LoVo (cell line): ENCODE measurements at regions not wholly inside any gene's neighbourhood (a gene's known extent, or its start where the extent isn't known, plus 50 kb on each side); places are given as distances from the start of the nearest gene placed in this dataset.
"Not testable (repeated sequence)": the region's sequence is repeated elsewhere in the genome, so short reads cannot be mapped to it uniquely, and the experiment has no call there.

Experiments used
- DNase-seq: peaks from one replicate; pipeline ENCODE4 v3.0.0-alpha.2; 2016; ENCODE audit warnings: low spot score

- DNase-seq: no peak
These were observed 297.0 kb upstream of the GULP1 start for GRCh38 chr2:187994464-187995331.

GRCh38 chr2:187995556-187995955 lies 296.1 kb upstream of the GULP1 start:
- no peak for DNase-seq

- no peak for DNase-seq
These were observed 295.0 kb upstream of the GULP1 start for GRCh38 chr2:187996630-187997029.

- no peak for DNase-seq
These were observed 291.5 kb upstream of the GULP1 start for GRCh38 chr2:188000189-188000588.

GRCh38 chr2:188003800-188004199 lies 287.9 kb upstream of the GULP1 start:
- no peak for DNase-seq

- DNase-seq: no peak
These were observed 277.9 kb upstream of the GULP1 start for GRCh38 chr2:188013767-188014166.

GRCh38 chr2:188016917-188017316 lies 274.8 kb upstream of the GULP1 start:
- DNase-seq: no peak

- DNase-seq: no peak
These were observed 269.3 kb upstream of the GULP1 start for GRCh38 chr2:188022389-188022788.

- no peak for DNase-seq
These were observed 268.6 kb upstream of the GULP1 start for GRCh38 chr2:188023035-188023434.

GRCh38 chr2:188024811-188025210 lies 266.9 kb upstream of the GULP1 start:
- no peak for DNase-seq

- DNase-seq: no peak
These were observed 262.9 kb upstream of the GULP1 start for GRCh38 chr2:188028739-188029138.

GRCh38 chr2:188032306-188032705 lies 259.4 kb upstream of the GULP1 start:
- no peak for DNase-seq

- no peak for DNase-seq
These were observed 258.9 kb upstream of the GULP1 start for GRCh38 chr2:188032786-188033185.

GRCh38 chr2:188033240-188033639 lies 258.4 kb upstream of the GULP1 start:
- DNase-seq: not testable (repeated sequence)

- not testable (repeated sequence) for DNase-seq
These were observed 257.6 kb upstream of the GULP1 start for GRCh38 chr2:188034102-188034501.

- DNase-seq: not testable (repeated sequence)
These were observed 256.3 kb upstream of the GULP1 start for GRCh38 chr2:188035377-188035776.

- DNase-seq: not testable (repeated sequence)
These were observed 254.9 kb upstream of the GULP1 start for GRCh38 chr2:188036786-188037185.

- no peak for DNase-seq
These were observed 252.4 kb upstream of the GULP1 start for GRCh38 chr2:188039307-188039706.

GRCh38 chr2:188042412-188042811 lies 249.3 kb upstream of the GULP1 start:
- no peak for DNase-seq

- no peak for DNase-seq
These were observed 246.7 kb upstream of the GULP1 start for GRCh38 chr2:188045016-188045415.

GRCh38 chr2:188046437-188046836 lies 245.2 kb upstream of the GULP1 start:
- DNase-seq: no peak

- DNase-seq: no peak
These were observed 243.9 kb upstream of the GULP1 start for GRCh38 chr2:188047735-188048134.

- no peak for DNase-seq
These were observed 240.9 kb upstream of the GULP1 start for GRCh38 chr2:188050726-188051125.

- DNase-seq: no peak
These were observed 240.0 kb upstream of the GULP1 start for GRCh38 chr2:188051706-188052105.
